ENCODE measurements at regions not wholly inside any gene's neighbourhood (a gene's known extent, or its start where the extent isn't known, plus 50 kb on each side); places are given as distances from the start of the nearest gene placed in this dataset.
"Not testable (repeated sequence)": the region's sequence is repeated elsewhere in the genome, so short reads cannot be mapped to it uniquely, and the experiment has no call there.

DNA sequence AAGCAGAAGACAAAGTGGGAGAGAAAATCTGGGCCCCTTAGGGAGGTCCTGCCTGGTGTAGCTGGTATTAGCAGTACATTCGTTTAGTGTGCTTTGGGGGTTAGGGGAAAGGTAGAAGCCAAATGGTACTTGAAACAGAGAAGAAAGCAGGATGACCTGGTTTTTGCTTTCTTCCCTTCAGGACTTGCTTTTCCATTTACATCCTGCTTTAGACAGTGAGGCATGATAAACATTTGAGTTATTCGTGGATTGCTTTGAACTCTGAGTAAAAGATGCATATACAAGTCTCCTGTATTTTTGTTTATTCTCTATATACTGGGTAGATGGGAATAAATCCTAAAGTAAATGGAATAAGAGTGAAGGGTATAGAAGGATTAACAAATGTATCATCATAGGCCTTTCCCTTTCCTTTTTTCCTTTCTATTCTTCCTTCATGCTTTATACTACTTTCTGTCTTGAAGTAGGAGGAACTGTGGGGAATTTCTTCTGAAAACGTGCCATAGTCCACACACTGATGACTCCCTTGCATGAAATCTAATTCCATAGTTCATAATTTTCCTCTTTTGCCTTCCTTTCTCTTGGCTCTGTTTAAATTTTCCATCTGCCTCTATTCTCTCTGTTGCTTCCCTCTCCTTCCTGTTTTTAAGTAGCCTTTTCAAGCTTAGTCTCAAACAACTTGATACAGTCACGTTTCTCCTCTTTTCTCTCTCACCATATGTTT is 139.5 kb upstream of the RBMS3 start:
- no peak for DNase-seq (ENCODE audit: low read depth)

DNA sequence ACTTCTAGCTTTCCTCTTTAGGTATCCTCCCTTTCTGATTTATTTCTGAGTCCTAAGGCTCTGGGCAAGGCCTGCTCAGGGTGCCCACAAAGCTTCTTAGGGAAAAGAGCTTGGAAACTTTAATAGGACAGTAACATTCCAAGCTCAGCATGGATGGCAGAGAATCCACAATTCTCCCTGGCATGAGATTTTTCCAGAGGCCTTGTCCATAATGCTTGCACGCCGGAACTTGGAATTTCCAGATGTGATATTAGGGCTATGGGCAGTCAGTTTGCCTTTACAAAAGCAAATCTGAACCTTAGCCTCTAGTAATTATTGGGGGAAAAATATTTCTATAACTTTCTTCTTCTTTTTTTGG is 139.0 kb upstream of the RBMS3 start:
- DNase-seq (ENCODE audit: low read depth), result no peak

DNA sequence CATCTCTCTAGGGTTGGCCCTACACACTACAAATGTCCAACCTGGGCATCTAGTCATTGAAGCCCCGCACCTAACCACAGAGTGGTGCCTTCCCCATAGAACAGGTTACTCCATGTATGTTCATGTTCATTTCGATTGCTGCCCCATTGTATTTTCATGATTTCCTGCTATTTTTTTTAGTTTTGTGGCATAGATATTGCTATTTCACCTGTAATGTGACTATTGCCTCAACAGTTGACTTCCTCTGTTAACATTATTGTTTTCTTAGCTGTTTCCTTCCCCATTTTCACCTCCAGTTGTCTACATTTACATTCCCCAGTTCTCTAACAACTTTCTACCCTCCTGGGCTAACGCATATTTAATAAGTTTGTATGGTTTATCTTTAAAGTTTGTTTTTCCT is 137.7 kb upstream of the RBMS3 start:
- DNase-seq (ENCODE audit: low read depth), result no peak

GRCh38 chr3:29144361-29144760 is 136.5 kb upstream of the RBMS3 start:
- no peak for DNase-seq (ENCODE audit: low read depth)

GRCh38 chr3:29144807-29145206 is 136.1 kb upstream of the RBMS3 start:
- DNase-seq (ENCODE audit: low read depth), result no peak

- no peak for DNase-seq (ENCODE audit: low read depth)
Observed at GRCh38 chr3:29145360-29145759, 135.5 kb upstream of the RBMS3 start.

GRCh38 chr3:29152379-29152778 is 128.5 kb upstream of the RBMS3 start:
- no peak for DNase-seq (ENCODE audit: low read depth)

GRCh38 chr3:29153811-29154210 is 127.1 kb upstream of the RBMS3 start:
- no peak for DNase-seq (ENCODE audit: low read depth)

DNA sequence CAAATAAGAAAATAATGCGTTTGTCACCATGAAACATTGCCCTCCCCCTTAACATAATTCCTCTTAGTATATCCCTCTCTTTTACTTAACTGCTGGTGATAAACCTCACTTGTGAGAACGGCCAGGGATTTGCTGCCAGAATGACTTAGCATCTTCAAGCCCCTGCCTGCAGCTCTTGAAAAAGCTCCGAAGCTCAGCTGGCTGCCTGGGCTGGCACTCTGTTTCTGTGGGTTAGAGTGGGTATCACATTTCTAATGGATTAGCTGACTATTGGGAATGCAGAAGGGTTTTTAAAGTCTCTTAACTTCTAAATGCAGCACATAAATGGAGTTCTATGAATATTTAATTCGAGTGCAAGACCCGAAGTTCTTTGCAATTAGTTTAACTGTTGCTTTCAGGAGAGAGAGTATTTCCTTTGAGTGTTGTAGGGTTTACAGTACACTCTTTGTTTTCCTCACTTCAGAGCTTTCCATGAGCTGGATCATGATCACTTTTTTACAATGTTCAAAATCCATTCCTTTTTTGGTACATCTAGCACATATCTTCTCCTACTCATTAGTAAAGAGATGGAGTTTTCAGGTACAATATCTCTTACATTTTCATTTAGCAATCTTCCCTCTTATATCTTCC is 124.7 kb upstream of the RBMS3 start:
- no peak for DNase-seq (ENCODE audit: low read depth)

- no peak for DNase-seq (ENCODE audit: low read depth)
Observed at GRCh38 chr3:29164825-29165224, 116.0 kb upstream of the RBMS3 start.

DNA sequence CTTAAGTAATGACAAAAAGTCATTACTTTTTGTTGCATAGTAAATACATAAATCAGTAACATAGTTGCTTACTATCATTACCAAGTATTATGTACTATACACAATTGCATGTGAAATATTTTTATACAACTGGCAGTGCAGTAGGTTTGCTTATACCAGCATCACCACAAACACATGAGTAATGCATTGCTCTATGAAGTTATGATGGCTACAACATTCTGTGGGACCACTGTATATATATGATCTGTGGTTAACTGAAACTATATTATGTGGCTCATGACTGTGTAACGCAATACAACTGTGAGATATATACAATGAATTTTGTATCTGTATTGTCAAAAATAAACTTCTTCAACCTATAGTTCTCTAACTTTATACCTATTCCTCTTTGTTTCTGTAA is 113.7 kb upstream of the RBMS3 start:
- no peak for DNase-seq (ENCODE audit: low read depth)

- no peak for DNase-seq (ENCODE audit: low read depth)
Observed at GRCh38 chr3:29168081-29168480, 112.8 kb upstream of the RBMS3 start.

DNA sequence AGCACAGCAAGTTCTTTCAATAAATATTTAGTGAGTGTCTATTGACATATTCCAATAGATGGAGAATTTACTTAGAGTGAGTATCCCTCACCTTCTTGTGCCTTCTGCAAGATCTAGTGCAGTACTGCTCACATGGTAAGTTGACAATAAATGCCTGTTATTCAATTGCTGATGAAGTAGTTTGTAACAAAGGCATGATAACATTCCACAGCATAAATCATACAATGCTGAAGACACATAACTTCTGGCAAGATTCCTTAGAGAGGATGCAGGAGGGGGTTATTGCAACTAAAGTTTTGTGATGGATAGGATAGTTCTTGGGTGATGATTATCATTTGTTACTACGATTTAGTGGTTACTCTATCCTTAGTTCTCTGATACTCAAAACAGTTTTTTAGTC is 112.2 kb upstream of the RBMS3 start:
- no peak for DNase-seq (ENCODE audit: low read depth)

GRCh38 chr3:29169451-29169850 is 111.4 kb upstream of the RBMS3 start:
- no peak for DNase-seq (ENCODE audit: low read depth)

- DNase-seq (ENCODE audit: low read depth), result no peak
Observed at GRCh38 chr3:29171043-29171990, 109.6 kb upstream of the RBMS3 start.

- DNase-seq (ENCODE audit: low read depth), result no peak
Observed at GRCh38 chr3:29176501-29176900, 104.4 kb upstream of the RBMS3 start.

DNA sequence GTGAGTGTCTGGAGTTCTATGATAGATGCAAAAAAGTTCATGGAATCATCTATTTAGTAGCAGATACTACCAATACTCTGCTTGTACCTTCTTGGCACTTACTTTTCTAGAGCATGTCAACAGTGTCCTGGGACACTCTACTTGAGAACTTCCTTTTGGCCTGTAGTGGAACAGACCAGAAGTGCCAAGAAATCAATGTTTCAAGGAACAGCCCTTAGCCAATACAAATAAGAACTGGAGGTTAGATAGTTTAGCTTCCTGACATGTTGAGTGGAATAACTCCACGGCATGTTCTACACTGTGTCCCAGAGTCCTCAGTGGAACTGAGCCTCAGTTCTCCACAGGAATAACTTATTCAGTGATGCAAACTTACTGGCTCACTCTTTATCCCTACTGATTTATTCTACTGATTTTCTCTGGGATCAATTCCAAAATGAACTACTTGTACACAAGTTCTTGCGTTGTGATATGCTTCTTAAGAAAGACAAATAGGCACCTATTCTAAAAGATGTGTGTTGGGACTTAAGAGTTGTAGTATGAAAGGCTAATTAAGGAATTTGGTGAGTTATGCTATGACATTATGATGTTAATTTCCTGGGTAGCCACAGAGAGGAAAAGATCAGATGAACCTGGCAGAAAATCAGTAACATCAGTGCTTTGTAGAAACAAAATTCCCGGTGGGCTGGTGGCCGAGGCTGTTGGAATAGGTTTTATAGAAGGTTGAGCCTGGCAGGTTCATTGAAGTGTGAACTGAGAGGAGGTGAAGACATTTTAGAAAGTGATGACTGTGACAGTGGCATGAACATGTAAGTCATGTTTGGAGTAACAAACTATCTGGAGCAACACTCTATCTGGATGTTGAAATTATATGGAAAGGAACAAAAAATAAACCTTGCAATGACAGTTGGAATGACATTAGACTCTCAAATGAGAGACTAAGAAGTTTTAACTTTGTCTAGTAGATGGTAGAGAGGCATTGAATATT is 101.8 kb upstream of the RBMS3 start:
- no peak for DNase-seq (ENCODE audit: low read depth)

GRCh38 chr3:29181149-29181780 is 99.6 kb upstream of the RBMS3 start:
- DNase-seq (ENCODE audit: low read depth), result no peak

- no peak for DNase-seq (ENCODE audit: low read depth)
Observed at GRCh38 chr3:29181872-29182271, 99.0 kb upstream of the RBMS3 start.

DNA sequence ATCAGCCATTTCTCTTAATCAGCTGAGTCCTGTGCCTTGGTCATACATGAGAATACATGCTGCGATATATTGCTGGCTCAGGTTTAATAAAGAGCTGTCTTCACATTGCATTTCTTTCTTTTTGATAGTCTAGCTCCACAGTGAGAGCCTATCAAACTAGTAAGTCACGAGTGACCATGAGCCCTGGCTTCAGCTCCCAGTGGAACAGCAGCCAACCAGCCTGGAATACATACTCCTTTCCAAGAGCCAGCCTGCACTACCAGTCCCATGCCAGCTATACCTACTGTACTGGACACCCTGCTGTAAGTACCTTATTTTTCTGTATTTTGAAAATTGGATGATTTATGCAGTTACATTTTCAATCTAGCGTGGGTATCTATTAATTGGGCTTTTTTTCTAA is 98.0 kb upstream of the RBMS3 start:
- DNase-seq (ENCODE audit: low read depth), result not testable (repeated sequence)
